Breast epithelium (tissue), 3 donors: ENCODE measurements at regions not wholly inside any gene's neighbourhood (a gene's known extent, or its start where the extent isn't known, plus 50 kb on each side); places are given as distances from the start of the nearest gene placed in this dataset.

ENCODE experiments used
- CTCF ChIP-seq, 3 donors: fragments of 450-650 bp; IDR thresholded peaks; one replicate each; pipeline ENCODE4 v1.5.1; 2016 to 2017; ENCODE audit warnings: antibody characterized with exemption in 3 of 3, mild to moderate bottlenecking in 3 of 3, moderate library complexity in 3 of 3
- POLR2A ChIP-seq: fragments of 450-650 bp; IDR thresholded peaks from one replicate; pipeline ENCODE4 v1.6.1; 2016; ENCODE audit warnings: antibody characterized with exemption, mild to moderate bottlenecking, moderate library complexity
- POLR2AphosphoS5 ChIP-seq, 3 donors: sonication (generic); formaldehyde crosslinking; IDR thresholded peaks; one replicate each; pipeline ENCODE4 v1.6.1; 2017; ENCODE audit warnings: antibody characterized with exemption in 3 of 3

- TF ChIP-seq POLR2A (no peak), CTCF (IDR thresholded peaks at IDR 0.05) (no peak), POLR2AphosphoS5 (IDR thresholded peaks at IDR 0.05) (no peak)
Observed at GRCh38 chr21:27646056-27646455, 679.2 kb upstream of the ADAMTS5 start.
